B cell (primary cell): ENCODE measurements at regions not wholly inside any gene's neighbourhood (a gene's known extent, or its start where the extent isn't known, plus 50 kb on each side); places are given as distances from the start of the nearest gene placed in this dataset.

Source experiments
- ATAC-seq: fragments of 200-7000 bp; cut with Tn5 transposase; one replicate; pipeline ENCODE4 v1.10.0; 2021; ENCODE audit warnings: low read depth, mild to moderate bottlenecking, moderate number of reproducible peaks, moderate library complexity
- CTCF ChIA-PET: fragments of 350-600 bp; sonication (Branson Sonifier 250); formaldehyde crosslinking; loops from one replicate; lab custom pipeline; 2021; ENCODE audit warnings: antibody characterized with exemption, inconsistent platforms; lab: Charles Lee
- POLR2A ChIA-PET: fragments of 350-600 bp; sonication (Branson Sonifier 250); formaldehyde crosslinking; loops from one replicate; lab custom pipeline; 2021; ENCODE audit warnings: antibody characterized with exemption; lab: Charles Lee
- DNase-seq: peaks from one replicate; pipeline ENCODE4 v3.0.0; 2013
- H2AFZ ChIP-seq: 2 replicates; pipeline ENCODE4 v1.6.1; 2012; ENCODE audit warnings: mild to moderate bottlenecking, low read depth, low read length; ENCODE audit not compliant: insufficient read depth, poor library complexity, severe bottlenecking
- H3K27ac ChIP-seq, 2 donors: 1 replicate in 1 of 2; 2 replicates in 1 of 2; pipeline ENCODE4 v1.5.1; 2012 to 2013; ENCODE audit warnings: low read length in 2 of 2, mild to moderate bottlenecking in 2 of 2, moderate library complexity in 1 of 2
- H3K27me3 ChIP-seq, 4 experiments: fragments of 200-600 bp in 1 of 4; sonication (generic) in 1 of 4; replicated peaks in 1 of 4; 1 replicate in 2 of 4; 2 replicates in 2 of 4; pipeline versions ENCODE4 v1.6.1 to v1.7.0; 2013 to 2016; ENCODE audit warnings: low read length in 3 of 4, mild to moderate bottlenecking in 2 of 4, mixed read lengths in 1 of 4, moderate library complexity in 1 of 4; ENCODE audit not compliant: insufficient read depth in 4 of 4, control insufficient read depth in 3 of 4; ENCODE audit errors: control extremely low read depth in 1 of 4
- H3K36me3 ChIP-seq, 2 experiments: replicated peaks in 1 of 2; 1 replicate in 1 of 2; 2 replicates in 1 of 2; pipeline versions ENCODE4 v1.6.1 to v1.7.1; 2013; ENCODE audit warnings: low read length in 1 of 2; ENCODE audit not compliant: insufficient read depth in 2 of 2, control insufficient read depth in 1 of 2; ENCODE audit errors: control extremely low read depth in 1 of 2, extremely low read depth in 1 of 2
- H3K4me1 ChIP-seq, 2 donors: fragments of 200-600 bp in 1 of 2; sonication (generic) in 1 of 2; 1 replicate in 1 of 2; 2 replicates in 1 of 2; pipeline versions ENCODE4 v1.5.1 to v1.6.1; 2013 to 2017; ENCODE audit warnings: low read length in 2 of 2; ENCODE audit not compliant: control insufficient read depth in 2 of 2, insufficient read depth in 2 of 2
- H3K4me2 ChIP-seq: replicated peaks from 2 replicates; pipeline ENCODE3; 2012; ENCODE audit warnings: mild to moderate bottlenecking, low read depth, low read length; ENCODE audit not compliant: poor library complexity, severe bottlenecking
- H3K4me3 ChIP-seq, 5 experiments: fragments of 200-600 bp in 1 of 5; sonication (generic) in 1 of 5; 1 replicate in 3 of 5; 2 replicates in 2 of 5; pipeline versions ENCODE4 v1.5.1 to v1.7.0; 2011 to 2016; ENCODE audit warnings: low read length in 4 of 5, mild to moderate bottlenecking in 4 of 5, low read depth in 2 of 5, control low read depth in 1 of 5, moderate library complexity in 1 of 5; ENCODE audit not compliant: insufficient read depth in 1 of 5; ENCODE audit errors: control extremely low read depth in 1 of 5, extremely low read depth in 1 of 5
- H3K79me2 ChIP-seq: fragments of 200-600 bp; sonication (generic); one replicate; pipeline ENCODE4 v1.6.0; 2016; ENCODE audit warnings: low read length; ENCODE audit not compliant: control insufficient read depth, insufficient read depth
- H3K9ac ChIP-seq: fragments of 200-600 bp; sonication (generic); 2 replicates; pipeline ENCODE4 v1.6.1; 2017; ENCODE audit warnings: mild to moderate bottlenecking, low read length, moderate library complexity
- H3K9me3 ChIP-seq, 3 donors: one replicate each; pipeline versions ENCODE4 v1.6.1 to v1.7.1; 2013; ENCODE audit warnings: low read length in 2 of 3; ENCODE audit not compliant: control insufficient read depth in 2 of 3, insufficient read depth in 1 of 3; ENCODE audit errors: control extremely low read depth in 1 of 3
- H4K20me1 ChIP-seq: 2 replicates; pipeline ENCODE4 v1.6.0; 2012; ENCODE audit warnings: mild to moderate bottlenecking, low read length; ENCODE audit not compliant: insufficient read depth, control insufficient read depth, poor library complexity, severe bottlenecking
- H3K27ac Mint-ChIP-seq: one replicate; pipeline ENCODE4 v1.8.0; 2021; ENCODE audit warnings: mixed read lengths
- H3K27me3 Mint-ChIP-seq: one replicate; pipeline ENCODE4 v1.8.0; 2021; ENCODE audit warnings: mixed read lengths
- H3K4me1 Mint-ChIP-seq: one replicate; pipeline ENCODE4 v1.8.0; 2021; ENCODE audit warnings: mixed read lengths
- H3K4me3 Mint-ChIP-seq: one replicate; pipeline ENCODE4 v1.8.0; 2021; ENCODE audit warnings: mixed read lengths
- H3K9me3 Mint-ChIP-seq: one replicate; pipeline ENCODE4 v1.8.0; 2022; ENCODE audit warnings: mixed read lengths; ENCODE audit not compliant: insufficient read depth
- EZH2 ChIP-seq: IDR thresholded peaks from 2 replicates; pipeline ENCODE4 v1.6.1; 2012; ENCODE audit warnings: borderline replicate concordance, low read depth, mild to moderate bottlenecking, moderate library complexity, low read length; ENCODE audit not compliant: insufficient read depth, poor library complexity, severe bottlenecking
- WGBS: methylation state at CpG from one replicate; pipeline ENCODE4 v1.1.5; 2013; ENCODE audit warnings: missing lambda C conversion rate; ENCODE audit not compliant: insufficient coverage; 5-methylcytosine and 5-hydroxymethylcytosine counted together
- intact Hi-C: fragments of 100-400 bp; cut with micrococcal nuclease; formaldehyde crosslinking; loops from one replicate; pipeline ENCODE4 v1.10.0; 2022
- TF ChIP-seq, protein P1 (sequence below): fragments of 200-600 bp; IDR thresholded peaks from one replicate; pipeline ENCODE4 v1.8.0; 2022; ENCODE audit warnings: antibody characterized with exemption, mild to moderate bottlenecking

DNA sequence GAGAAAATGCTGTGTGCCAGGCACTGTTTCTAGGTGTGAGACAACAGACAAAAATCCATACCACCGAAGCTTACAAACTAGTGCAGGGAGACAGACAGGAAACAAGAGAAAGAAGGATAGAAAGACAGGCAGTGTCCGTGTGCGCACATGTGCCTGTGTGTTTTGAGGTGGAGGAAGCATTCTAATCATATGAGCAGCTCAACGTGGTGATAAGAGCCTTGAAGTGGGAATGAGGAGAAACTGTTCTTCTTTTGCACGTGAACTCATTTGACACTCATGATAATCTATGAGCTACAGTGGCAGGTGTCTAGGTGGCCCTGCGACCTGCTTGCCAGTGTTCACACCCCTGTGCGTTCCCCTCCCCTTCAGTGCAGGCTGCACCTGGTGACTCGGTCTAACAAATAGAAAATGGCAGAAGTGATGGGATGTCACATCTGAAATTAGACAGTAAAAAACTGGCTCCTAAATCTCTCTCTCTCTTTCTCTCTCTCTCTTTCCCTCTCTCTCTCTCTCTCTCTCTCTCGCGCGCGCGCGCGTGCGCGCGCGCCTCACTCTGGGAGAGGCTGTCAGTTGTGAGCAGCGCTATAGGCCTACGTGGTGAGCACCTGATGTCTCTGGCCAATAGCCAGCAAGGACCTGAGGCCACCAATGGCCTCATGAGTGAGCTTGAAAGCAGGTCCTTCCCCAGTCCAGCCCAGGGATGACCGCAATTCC, 74.8 kb downstream of the EN1 start:
- peaks cover 48% of the 10 kb centered on the region for H3K27me3 Mint-ChIP-seq

More for the DNA sequence above, 74.8 kb downstream of the EN1 start:
- H3K27ac ChIP-seq: no peak overlapping the region
- H3K27me3 ChIP-seq: peaks cover 3 to 29% (median 12%) of the 10 kb centered on the region in 4 experiments
- no peaks in the 10 kb centered on the region for H3K36me3 ChIP-seq
- no peak for ATAC-seq
- 82% methylated on average over 6 of the region's 22 CpGs for WGBS
- no peak for DNase-seq
- CTCF ChIA-PET: no interaction called here
- intact Hi-C loops: no loop called here
- H3K27ac Mint-ChIP-seq: no peak overlapping the region
- no peak overlapping the region for H2AFZ ChIP-seq
- H4K20me1 ChIP-seq: no peaks in the 10 kb centered on the region
- TF ChIP-seq EZH2: no peak
- TF ChIP-seq, protein P1, sequence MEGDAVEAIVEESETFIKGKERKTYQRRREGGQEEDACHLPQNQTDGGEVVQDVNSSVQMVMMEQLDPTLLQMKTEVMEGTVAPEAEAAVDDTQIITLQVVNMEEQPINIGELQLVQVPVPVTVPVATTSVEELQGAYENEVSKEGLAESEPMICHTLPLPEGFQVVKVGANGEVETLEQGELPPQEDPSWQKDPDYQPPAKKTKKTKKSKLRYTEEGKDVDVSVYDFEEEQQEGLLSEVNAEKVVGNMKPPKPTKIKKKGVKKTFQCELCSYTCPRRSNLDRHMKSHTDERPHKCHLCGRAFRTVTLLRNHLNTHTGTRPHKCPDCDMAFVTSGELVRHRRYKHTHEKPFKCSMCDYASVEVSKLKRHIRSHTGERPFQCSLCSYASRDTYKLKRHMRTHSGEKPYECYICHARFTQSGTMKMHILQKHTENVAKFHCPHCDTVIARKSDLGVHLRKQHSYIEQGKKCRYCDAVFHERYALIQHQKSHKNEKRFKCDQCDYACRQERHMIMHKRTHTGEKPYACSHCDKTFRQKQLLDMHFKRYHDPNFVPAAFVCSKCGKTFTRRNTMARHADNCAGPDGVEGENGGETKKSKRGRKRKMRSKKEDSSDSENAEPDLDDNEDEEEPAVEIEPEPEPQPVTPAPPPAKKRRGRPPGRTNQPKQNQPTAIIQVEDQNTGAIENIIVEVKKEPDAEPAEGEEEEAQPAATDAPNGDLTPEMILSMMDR: no peak
- POLR2A ChIA-PET: no interaction called here
- no peaks in the 10 kb centered on the region for H3K79me2 ChIP-seq
- peaks cover 3% of the 10 kb centered on the region for H3K4me1 Mint-ChIP-seq
- H3K4me3 ChIP-seq: no peak overlapping the region
- no peak overlapping the region for H3K4me2 ChIP-seq
- H3K4me1 ChIP-seq: peaks cover 0 to 4% of the 10 kb centered on the region in 2 donors
- no peak overlapping the region for H3K9ac ChIP-seq
- H3K9me3 Mint-ChIP-seq: no peaks in the 10 kb centered on the region
- H3K9me3 ChIP-seq: peaks cover 0 to 7% (median 0%) of the 10 kb centered on the region in 3 donors
- no peak overlapping the region for H3K4me3 Mint-ChIP-seq
